GM21390 (cell line): ENCODE measurements at regions not wholly inside any gene's neighbourhood (a gene's known extent, or its start where the extent isn't known, plus 50 kb on each side); places are given as distances from the start of the nearest gene placed in this dataset.
"Not testable (repeated sequence)": the region's sequence is repeated elsewhere in the genome, so short reads cannot be mapped to it uniquely, and the experiment has no call there.

Experiments used
- ATAC-seq: cut with Tn5 transposase; IDR thresholded peaks from one replicate; pipeline ENCODE4 v1.9.1; 2021; ENCODE audit not compliant: unreplicated experiment

DNA sequence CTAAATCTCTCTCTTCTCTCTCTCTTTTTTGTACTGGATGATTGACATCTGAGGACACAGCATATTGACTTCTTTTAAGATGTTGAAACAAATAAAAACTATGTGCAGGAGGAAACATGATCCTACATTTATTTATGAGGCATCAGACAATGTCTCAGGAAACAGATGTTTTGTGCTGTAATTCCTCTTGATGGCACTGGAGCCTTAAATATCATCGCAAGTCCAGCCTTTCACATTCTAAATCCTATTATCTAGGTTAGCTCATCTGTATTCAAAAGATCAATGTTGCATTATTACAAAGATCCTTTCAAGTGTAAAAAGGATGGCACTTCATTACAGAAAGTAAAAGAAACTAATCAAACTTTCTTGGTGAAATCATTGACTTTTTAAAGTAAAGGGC, 63.9 kb downstream of the MAT2B start:
- no peak for ATAC-seq

- no peak for ATAC-seq
These were observed 66.3 kb downstream of the MAT2B start for GRCh38 chr5:163571744-163572143.

GRCh38 chr5:163574472-163575440, 69.3 kb downstream of the MAT2B start:
- no peak for ATAC-seq

GRCh38 chr5:163578652-163579051, 73.2 kb downstream of the MAT2B start:
- no peak for ATAC-seq

- ATAC-seq = no peak
These were observed 74.3 kb downstream of the MAT2B start for GRCh38 chr5:163579729-163580128.

DNA sequence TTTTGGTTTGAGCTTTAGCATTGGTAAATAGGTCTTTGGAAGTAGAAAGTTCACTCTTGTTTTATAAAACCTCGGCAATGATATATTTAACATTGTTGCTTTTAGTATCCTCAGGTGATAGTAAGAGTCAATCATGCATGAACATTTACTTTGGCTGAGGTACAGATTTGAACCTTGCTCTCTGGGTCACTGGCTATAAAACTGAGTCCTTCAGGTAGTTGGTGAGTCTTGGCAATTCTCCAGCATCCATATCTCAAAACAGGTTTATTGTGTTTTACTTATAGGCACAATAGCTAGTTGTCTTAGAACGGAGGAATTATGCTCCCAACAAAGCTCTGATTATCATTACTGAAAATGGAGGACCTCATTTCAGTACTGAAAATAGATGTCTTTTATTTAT, 75.1 kb downstream of the MAT2B start:
- ATAC-seq = no peak

GRCh38 chr5:163583491-163584153, 78.2 kb downstream of the MAT2B start:
- ATAC-seq = not testable (repeated sequence)

DNA sequence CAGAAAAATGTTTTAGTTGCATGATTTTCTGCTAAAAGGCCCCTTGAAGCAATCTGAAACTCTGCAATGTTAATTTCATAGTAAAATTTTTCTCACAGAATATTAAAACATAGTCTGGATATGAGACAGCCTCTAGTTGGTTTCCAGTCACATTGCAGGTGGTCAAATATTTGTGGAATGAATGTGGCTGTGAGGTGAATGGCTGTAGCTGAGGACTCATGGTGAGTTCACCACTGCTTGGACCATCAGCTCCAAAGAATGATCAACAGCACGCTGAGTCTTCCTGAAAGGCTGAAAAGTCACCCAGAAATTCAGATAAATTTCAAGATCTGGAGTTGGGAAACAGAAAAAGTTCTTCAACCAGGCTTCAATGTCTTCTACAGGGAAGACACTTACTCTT, 79.8 kb downstream of the MAT2B start:
- ATAC-seq = no peak

GRCh38 chr5:163586531-163586956, 81.1 kb downstream of the MAT2B start:
- ATAC-seq = no peak

DNA sequence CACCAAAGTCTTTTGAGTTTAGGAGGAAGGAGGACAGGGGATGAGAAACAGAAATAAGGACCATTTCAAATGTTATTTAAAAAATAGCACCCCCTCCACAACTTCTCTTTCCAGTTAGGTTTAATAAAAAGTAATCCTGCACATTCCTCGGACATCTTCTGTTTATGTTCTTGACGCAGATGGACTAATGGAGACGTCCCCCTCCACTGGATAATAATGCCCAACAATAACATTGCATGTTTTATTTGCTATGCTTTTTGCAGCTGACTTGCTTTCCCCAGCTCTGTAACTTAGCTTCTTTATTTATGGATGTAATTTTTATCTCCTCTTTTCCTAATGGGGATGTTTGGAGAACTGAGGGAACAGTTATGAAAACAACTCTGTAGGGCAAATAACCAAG, 89.5 kb downstream of the MAT2B start:
- no peak for ATAC-seq

- ATAC-seq = no peak
These were observed 90.7 kb downstream of the MAT2B start for GRCh38 chr5:163595932-163596607.

DNA sequence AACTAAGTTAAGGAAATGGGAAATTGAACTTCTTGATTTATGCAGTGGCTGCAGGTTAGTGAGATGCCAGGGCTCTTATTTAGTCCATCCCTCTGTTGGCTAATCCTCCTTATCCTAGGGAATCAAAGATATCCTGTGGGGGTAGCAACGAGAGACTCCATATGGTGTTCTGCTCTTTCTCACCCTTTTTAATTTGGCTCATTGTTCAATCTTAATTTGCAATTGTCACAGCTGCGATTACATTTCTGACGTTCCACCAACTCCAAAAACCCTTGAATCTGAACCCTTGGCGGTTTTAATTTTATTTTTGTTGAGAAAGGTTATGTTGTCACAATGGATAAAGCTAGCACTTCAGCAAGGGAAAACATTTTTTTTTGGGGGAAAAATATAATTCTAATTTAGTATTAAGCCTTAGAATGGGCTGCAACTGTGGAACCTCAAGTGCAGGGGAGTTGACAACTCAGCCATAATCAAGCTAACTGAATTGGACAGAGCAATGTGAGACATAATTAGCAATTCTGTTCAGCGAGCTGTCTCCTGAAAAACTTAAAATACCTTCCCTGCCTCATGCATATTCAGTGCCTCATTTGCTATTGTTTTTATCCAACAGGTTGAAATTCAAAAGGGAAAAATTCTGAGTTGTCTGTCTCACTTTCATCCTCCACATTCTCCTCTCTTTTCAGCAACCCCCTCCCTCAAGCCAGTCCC, 91.3 kb downstream of the MAT2B start:
- ATAC-seq = no peak

- no peak for ATAC-seq
These were observed 98.6 kb downstream of the MAT2B start for GRCh38 chr5:163604013-163604412.

GRCh38 chr5:163607256-163607655, 101.8 kb downstream of the MAT2B start:
- no peak for ATAC-seq

DNA sequence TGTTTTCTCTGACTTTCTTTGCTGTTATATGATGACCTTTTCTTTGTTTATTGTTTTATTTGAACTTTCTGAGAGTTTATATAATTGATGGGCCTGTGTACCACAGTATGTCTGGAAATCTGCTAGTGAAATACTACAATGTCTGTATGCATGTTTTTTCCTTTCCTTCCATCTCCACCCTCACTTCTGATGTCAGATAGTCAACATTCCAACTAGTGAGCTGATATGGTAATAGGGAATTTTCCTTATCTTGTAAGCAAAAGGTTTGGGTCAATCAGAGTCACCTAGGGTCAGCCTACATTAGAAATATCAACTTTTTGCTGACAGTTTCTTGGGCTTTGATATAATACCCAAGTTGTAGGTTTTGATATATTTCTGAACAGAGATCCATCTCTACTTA, 103.2 kb downstream of the MAT2B start:
- ATAC-seq = no peak

DNA sequence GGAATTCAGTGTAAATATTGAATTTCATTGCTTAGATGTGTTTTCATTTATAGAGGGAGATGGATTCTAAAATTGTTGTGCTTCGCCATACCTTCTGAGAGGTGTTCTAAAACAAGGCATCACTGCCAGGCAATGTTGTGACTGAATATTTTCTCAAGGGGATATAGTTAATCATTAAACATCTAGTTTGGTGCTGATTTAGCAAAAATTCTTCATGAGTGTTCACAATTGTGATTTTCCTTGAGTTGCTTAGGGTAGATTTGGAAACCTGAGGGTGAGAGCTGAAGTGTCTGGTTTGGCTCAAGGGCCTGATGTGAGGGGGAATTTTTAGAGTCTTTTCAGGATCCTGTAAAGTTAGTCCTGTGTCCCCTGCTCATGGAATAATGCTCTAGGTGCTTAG, 104.5 kb downstream of the MAT2B start:
- ATAC-seq = no peak

DNA sequence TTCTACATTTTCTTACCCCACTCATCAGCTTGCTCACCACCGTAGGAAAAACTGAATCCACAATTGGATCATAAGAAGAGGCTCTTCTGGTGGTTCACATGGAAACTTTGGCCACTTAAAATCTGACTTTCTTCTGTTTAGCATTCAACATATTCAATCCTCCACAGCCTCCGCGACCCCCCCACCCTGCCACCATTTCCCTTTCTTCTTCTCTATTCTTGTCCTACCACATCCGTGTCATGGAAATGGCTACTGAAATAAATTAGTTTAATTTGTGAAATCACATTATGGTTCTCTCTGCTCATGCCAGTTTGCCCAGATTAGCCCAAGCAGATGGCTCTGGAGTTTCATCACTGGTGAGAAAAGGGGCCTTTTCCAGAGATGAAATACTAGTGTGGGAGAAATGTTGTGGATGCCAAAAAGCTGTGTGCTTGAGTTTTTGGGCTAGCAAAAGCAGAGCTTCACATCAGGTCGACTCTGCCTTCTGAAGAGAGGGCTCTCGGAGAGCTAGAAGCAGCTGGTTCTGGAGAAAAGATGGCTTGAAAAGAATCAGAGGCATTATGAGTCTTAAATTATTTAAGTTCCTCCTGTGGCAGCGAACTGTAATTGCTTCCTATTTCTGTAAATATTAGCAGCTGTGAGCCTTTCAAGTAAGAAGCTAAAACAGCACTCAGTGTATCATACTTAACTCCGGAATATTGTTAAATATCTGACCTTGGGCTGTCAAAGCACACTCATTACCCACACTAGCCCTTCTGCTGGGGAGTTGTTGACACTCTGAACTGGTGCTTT, 107.1 kb downstream of the MAT2B start:
- ATAC-seq = no peak

GRCh38 chr5:163613150-163613442, 107.7 kb downstream of the MAT2B start:
- ATAC-seq = no peak

- ATAC-seq = no peak
These were observed 109.4 kb downstream of the MAT2B start for GRCh38 chr5:163614787-163615186.

DNA sequence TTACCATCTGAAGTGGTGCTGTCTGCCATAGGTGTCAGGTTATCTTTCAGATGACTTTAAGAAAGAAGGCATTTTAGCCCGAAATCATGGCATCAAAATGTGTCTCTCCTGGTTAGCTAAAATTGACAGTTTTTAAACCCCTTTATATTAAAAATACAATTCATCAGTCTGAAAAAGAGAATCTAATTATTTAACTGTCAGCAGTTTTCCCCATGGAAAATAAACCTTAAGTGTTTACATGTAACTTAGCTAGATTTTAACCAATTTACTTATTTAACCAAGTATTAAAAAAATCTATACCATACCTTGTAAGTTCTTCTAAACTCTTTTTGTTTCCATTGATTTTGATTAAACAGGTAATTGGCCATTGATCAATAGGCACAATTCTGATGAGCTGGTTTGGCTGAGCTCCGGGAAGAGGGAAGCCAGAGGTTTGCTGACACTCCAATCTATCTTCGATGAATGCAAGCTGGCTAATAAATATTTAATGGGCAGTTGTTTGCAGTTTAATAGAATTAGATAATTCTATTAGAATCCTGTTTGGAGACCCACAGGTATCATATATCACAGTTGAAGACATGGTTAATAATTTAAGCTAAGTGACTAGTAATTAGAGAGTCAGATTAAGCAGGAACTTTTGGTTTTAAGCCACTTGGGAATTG, 114.0 kb downstream of the MAT2B start:
- no peak for ATAC-seq
